ENCODE measurements at regions not wholly inside any gene's neighbourhood (a gene's known extent, or its start where the extent isn't known, plus 50 kb on each side); places are given as distances from the start of the nearest gene placed in this dataset.

- TF ChIP-seq, protein P1, sequence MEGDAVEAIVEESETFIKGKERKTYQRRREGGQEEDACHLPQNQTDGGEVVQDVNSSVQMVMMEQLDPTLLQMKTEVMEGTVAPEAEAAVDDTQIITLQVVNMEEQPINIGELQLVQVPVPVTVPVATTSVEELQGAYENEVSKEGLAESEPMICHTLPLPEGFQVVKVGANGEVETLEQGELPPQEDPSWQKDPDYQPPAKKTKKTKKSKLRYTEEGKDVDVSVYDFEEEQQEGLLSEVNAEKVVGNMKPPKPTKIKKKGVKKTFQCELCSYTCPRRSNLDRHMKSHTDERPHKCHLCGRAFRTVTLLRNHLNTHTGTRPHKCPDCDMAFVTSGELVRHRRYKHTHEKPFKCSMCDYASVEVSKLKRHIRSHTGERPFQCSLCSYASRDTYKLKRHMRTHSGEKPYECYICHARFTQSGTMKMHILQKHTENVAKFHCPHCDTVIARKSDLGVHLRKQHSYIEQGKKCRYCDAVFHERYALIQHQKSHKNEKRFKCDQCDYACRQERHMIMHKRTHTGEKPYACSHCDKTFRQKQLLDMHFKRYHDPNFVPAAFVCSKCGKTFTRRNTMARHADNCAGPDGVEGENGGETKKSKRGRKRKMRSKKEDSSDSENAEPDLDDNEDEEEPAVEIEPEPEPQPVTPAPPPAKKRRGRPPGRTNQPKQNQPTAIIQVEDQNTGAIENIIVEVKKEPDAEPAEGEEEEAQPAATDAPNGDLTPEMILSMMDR (IDR thresholded peaks at IDR 0.05) = no peak
- TF ChIP-seq EZH2 (IDR thresholded peaks at IDR 0.05; ENCODE audit: borderline replicate concordance, insufficient read depth, low read depth, low read length, poor library complexity, severe bottlenecking) = no peak
These were observed 58.3 kb downstream of the GJD2 start for GRCh38 chr15:34696506-34696905.

Data from B cell (primary cell).